NCI-H524 (cell line): ENCODE measurements at regions not wholly inside any gene's neighbourhood (a gene's known extent, or its start where the extent isn't known, plus 50 kb on each side); places are given as distances from the start of the nearest gene placed in this dataset.

Experiments
- DNase-seq, 2 experiments: peaks; one replicate each; lab custom pipeline; 2025; lab: John Stamatoyannopoulos, UW

DNA sequence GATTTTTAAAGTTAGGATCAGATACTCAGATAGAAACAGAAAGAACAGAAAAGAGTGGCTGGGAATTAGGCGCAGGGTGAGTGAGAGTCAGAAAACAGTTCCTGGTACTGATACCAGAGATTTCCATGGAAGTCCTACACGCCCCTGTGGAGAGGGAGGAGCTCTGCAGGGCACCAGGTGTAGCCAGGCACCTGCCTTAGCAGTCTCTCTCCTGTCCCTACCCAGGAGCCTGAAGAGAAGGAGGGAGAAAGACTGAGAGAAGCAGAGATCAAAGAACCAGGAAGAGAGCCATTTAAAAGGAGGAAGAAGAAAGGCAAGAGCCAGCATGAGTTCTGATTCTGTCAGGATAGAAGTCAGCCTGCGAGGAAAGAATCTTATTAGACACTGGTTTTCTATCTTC is 65.0 kb downstream of the CBLN1 start:
- DNase-seq: no peak

- peak; percentile 31 to 71 for DNase-seq
Measured at GRCh38 chr16:49213594-49213993, 68.0 kb downstream of the CBLN1 start.

- no peak for DNase-seq
Measured at GRCh38 chr16:49204191-49204590, 77.4 kb downstream of the CBLN1 start.

- DNase-seq: no peak
Measured at GRCh38 chr16:49203361-49203760, 78.3 kb downstream of the CBLN1 start.

- DNase-seq: no peak
Measured at GRCh38 chr16:49201118-49201517, 80.5 kb downstream of the CBLN1 start.

GRCh38 chr16:49200223-49200820 is 81.3 kb downstream of the CBLN1 start:
- no peak for DNase-seq

GRCh38 chr16:49195237-49195548 is 86.4 kb downstream of the CBLN1 start:
- no peak for DNase-seq

DNA sequence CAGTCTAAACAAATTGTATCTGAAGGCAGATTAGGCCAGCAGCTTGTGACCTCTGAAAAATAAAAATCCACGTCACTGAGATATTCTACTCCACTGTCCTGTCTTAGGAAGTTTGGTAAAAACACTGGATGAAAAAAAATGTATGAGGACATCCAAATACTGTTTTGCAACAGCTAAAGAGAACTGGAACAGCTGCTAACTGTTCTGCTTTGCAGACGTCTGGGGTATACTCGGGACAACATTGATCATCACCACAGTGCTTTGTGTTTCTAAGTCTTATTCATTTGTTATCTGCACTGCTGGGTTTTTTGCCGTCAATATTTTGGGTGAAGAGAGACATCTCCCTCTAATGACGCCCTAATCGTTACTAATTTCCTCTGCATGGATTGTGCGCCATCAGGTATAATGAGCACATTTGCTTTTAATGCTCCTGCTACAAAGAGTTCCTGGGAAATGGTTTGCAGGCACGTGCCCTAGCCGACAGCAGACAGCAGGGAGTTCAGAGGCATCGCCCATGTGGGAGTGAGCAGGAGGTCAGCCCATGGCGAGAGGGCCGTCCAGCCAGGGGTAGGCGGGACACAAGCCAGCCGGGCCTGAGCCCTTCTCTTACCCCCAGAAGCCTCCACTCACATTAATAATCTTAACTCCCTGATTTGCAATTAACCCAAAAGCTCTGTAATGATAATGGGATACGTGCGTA is 87.0 kb downstream of the CBLN1 start:
- no peak for DNase-seq

- no peak for DNase-seq
Measured at GRCh38 chr16:49193596-49193995, 88.0 kb downstream of the CBLN1 start.

- no peak for DNase-seq
Measured at GRCh38 chr16:49189286-49189685, 92.4 kb downstream of the CBLN1 start.

DNA sequence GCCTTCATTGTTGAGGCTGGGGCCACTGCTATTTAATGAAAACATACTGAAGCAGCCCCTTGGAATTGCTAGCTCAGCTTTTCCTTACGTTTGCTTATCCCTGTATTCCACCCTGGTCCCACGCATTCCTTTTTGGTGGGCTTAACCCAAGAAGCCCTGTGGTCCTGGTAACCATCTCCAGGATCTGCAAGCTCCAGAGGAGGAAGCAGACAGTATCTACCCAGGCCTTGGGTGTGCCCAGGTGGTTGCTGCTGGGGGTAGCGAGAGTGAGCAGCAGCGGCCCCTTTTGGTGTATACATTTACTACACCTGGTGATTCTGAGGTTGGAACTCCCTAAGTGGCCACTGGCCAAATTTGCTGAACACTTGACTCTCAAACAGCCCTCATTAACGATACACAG is 97.7 kb downstream of the CBLN1 start:
- DNase-seq: peak; percentile 30 to 58

DNA sequence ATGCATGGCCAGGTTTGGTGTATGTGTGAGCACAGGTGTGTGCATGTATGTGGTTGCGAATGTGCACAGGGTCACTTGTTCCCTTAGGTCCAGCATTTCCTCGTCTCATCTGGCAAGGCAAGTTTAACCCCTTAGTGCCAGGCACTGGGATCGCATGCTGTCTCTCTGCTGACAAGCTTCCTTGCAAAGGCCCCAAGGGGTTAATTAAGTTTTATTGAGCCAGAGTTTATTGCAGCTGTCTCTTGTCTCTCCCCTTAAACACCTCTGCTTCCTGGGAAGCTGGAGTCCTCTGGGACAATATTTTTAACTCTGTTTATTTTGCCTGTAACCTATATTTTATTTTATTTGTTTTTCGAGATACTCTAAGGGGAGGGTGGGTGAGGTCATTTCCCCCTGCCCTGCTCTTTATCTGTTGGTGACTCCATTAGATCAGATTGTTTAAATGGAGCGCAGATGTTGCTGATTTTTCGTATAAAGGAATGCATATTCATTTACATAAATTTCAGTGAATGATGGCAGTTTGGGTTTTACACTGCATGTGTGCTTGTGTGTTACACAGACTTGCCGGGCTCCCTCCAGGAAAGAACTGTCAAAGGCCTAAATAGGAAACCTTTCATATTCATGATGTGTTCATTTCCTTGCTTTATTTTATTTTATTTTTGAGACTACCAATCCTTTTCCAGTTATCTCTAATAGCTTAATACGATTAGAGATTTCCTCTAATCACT is 99.7 kb downstream of the CBLN1 start:
- no peak for DNase-seq

DNA sequence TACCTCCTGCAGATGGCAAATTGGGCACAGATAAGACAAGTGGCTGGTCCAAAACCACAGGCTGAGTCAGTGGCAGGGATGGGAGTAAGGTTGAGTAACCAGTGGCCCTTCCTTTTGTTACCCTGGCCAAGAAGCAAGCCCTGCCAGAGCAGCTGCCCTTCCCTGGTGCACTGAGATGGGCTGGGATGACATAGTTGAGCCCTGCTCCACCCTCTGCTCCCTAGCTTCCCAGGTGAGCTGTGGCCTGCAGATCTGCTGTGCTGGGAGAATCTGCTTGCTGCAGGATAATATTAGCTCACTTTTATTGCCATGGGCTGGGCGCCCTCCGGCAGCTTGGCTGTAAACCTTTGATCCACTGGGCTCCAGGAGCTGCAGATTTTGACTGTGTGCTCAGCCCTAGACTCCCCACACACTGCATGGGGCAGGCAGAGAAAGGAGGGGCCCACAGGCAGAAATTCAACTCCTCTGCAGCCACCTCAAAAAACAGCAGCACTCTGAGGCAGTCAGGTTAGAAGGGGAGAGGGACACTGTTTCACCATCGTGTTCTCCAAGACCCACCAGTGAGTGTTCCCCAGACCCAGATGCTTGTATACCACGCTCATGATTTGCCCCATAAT is 101.8 kb downstream of the CBLN1 start:
- no peak for DNase-seq

DNA sequence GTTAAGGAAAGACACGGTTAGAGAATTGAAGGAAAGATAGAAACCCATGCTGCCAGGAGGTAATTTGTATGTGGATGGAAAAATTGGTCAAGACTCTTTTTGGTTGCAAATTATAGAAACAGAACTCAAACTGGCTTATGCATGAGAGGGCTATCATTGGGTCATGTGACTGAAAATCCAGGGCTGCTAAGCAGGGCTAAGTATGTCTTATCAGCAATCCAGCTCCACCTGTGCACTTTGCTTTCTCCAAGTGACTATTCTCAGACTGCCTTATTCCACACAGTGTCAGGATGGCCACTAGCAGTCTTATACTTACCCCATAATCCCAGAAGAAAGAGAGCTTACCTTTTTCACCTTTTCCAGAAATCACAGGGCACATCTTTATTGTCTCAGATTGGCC is 113.5 kb downstream of the CBLN1 start:
- DNase-seq: peak; percentile 5 to 26

DNA sequence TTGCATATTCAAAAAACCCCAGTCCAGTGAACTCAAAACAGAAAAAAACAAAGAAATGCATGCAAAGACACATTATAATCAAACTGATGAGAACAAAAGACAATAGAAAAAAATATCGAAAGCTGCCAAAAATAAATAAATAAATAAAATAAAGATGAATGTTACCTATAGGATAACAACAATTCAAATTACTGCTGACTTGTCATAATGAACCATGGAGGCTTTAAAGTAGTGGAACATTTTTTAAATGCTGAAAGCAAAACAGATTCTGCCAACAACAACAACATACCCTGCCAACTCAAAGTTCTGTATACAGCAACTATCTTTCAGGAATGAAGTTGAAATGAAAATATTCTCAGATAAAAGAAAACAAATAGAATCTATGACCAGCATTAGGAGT is 116.6 kb downstream of the CBLN1 start:
- no peak for DNase-seq

DNA sequence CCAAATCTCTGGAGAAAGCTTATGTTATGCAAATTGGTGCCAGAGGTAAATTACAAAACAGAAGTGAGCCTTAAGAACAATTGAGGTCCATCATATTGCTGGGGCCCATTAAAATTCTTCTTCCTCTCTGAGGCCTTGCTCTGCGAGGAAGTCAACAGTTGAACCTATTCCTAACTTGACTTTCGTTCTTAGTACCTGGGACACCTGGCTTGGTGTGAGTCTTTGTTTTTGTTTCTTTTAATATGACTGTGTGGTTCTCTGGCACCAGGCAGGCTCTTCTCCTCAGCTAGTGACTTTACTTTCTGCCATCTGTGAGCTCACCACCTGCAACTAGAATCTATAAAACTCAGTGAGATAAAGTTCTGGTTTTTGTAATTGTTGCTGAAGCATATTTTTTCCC is 120.4 kb downstream of the CBLN1 start:
- no peak for DNase-seq

DNA sequence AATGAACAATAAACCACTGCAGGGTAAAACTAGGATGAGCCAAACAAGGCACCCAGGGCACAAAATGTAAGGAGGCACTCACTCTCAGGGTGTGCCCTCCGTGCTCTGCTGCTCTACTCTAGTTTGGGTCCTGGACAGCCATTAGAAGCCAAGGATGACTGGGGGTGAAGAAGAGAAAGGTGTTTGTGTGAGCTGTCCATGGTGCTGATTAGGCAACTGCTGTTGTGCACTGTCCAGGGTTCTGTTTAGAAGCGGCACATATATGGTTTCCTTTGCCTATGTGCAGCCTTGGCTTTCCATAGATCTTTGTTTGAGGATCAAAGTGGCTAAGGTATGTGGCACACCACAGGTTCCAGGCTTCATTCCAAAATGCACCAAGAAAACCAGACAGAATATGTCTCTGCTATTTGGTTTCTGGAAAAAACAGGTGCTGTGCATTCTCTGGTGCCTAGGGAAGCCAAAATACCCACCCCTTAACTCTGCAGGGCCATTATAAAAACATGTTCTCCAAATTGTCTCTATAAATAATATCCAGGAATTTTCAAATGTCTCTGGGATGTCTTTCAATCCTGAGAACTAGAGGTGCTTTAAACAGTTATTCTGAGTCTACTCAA is 123.5 kb downstream of the CBLN1 start:
- DNase-seq: no peak

DNA sequence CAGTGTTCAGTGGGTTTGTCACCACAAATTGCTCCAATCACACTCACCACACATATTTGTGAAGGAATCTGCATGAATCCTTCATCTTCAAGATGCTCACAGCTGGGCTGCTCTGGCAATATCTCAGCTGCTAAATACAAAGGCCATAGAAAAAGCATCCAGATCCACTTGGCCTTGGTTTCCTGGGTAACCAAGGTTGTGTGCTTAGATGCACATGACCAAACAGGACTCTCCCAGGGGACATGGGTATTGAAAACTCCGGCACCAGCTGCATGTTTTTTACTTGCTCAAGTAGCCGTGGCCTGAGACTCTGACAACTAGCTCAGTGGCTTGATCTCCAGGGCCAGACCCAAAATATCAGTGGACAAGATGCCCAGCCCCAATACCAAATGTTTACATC is 131.3 kb downstream of the CBLN1 start:
- DNase-seq: peak; percentile 62 to 78

- DNase-seq: no peak
Measured at GRCh38 chr16:49148410-49148809, 133.2 kb downstream of the CBLN1 start.

DNA sequence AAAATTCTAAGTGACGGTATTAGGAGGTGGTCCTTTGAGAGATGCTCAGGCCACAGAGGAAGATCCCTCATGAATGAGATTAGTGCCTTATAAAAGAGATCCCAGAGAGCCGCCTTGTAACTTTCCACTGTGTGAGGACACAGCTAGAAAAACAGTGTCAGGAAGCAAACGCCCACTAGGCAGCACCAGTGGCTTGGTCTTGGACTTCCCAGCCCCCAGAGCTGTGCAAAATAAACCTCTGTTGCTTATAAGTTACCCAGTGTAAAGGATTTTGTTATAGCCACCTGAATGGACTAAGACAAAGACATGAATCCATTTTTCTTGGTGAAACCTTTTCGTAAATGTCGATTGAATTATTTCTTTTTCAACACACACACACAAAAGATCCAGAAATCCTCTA is 141.0 kb downstream of the CBLN1 start:
- no peak for DNase-seq

GRCh38 chr16:49130397-49130796 is 151.2 kb downstream of the CBLN1 start:
- DNase-seq: no peak

DNA sequence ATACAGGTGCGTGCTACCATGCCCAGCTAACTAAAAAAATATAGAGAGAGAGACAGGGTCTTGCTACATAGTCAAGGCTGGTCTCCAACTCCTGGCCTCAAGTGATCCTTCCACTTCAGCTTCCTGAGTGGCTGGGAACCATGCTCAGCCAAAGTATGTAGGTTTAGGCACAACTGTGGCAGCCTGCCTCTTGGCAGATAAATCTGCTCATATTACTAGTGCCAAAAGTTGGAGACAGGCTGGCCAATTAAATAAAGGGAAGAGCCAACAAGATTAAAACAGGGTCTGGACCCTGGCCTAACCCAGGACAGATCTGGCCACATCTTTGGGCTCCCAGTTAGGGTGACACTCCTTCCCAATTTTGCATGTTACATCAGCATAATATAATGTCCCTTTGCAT is 151.7 kb downstream of the CBLN1 start:
- DNase-seq: no peak

GRCh38 chr16:49128740-49129139 is 152.9 kb downstream of the CBLN1 start:
- no peak for DNase-seq
